ENCODE measurements at regions not wholly inside any gene's neighbourhood (a gene's known extent, or its start where the extent isn't known, plus 50 kb on each side); places are given as distances from the start of the nearest gene placed in this dataset.

DNA sequence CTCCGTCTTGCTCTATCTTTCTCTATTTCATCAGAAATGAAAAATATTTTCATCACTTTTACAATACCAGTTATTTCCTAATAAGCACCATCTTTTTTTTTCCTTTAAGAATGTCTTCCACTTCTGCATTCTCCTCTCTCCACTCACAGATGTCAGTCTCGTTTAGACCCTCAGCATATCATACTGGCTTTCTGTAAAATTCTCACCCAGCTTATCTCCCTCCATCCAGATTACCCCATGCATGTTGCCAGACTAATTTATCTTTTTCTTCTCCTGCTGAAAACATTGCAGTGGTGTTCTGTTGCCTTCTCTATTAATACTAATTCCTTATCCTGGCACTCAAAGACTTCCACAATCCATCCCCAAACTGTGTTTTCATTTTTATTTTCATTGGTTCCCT is 513.8 kb upstream of the KLF12 start:
- DNase-seq (no peak), ATAC-seq (no peak)
- Histone ChIP-seq H3K4me3 (ENCODE audit: low read length) (no peak overlapping the region), H3K4me1 (ENCODE audit: control insufficient read depth, insufficient read depth, low read length) (no peaks in the 10 kb centered on the region), H3K9me3 (ENCODE audit: control insufficient read depth, low read length) (no peaks in the 10 kb centered on the region), H3K27ac (ENCODE audit: low read length) (no peak overlapping the region), H3K27me3 (ENCODE audit: control insufficient read depth, insufficient read depth) (no peaks in the 10 kb centered on the region)
- intact Hi-C loops (cut with DNase I) = no loop called here
- WGBS = 47% methylated on average over 2 of the region's 2 CpGs

DNA sequence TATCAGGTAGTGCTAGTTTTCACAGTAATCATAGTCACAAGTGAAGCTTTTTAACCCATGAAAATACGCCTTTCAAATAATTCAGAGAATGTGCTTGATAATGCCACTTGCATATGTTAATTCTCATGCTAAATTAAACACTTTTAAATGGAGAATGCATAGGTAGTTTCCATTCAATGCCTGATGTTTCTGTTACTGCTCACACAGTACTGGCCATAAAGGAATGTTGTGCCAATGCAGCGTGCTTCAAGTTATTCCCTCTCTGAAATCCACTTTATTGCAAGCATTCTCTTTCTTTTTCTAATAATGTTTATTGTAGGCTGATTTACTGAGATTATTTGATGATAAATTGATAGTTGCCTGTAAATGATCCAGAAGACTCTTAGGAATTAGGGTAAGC is 513.0 kb upstream of the KLF12 start:
- Histone ChIP-seq H3K4me3 (ENCODE audit: low read length) (no peak overlapping the region), H3K27ac (ENCODE audit: low read length) (no peak overlapping the region), H3K27me3 (ENCODE audit: control insufficient read depth, insufficient read depth) (no peaks in the 10 kb centered on the region), H3K4me1 (ENCODE audit: control insufficient read depth, insufficient read depth, low read length) (no peaks in the 10 kb centered on the region), H3K9me3 (ENCODE audit: control insufficient read depth, low read length) (no peaks in the 10 kb centered on the region)
- DNase-seq (no peak), ATAC-seq (no peak)
- 98% methylated on average over 2 of the region's 2 CpGs for WGBS
- intact Hi-C loops (cut with DNase I) = no loop called here

DNA sequence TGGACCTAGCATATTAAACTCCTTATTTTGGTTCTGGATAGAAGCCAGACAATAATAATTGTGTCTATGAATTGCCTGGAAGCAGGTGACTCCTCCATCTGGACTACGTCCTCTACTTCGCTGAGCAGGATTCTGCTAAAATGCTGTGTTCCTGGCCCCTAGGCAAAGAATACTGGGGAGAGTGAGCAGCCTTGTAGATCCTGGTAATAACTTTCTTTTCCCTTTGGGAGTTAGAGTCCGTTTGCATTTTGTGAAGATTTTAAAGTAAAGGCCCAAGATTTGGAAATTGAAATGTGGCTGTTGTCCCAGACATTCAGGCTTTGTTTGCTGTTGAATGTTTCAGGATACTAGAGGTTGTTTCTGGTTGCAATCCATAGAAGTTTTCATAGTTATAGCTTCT is 511.9 kb upstream of the KLF12 start:
- WGBS = 64% methylated on average over 3 of the region's 3 CpGs
- no peaks in the 10 kb centered on the region for H3K9me3 ChIP-seq (ENCODE audit: control insufficient read depth, low read length)
- H3K27ac ChIP-seq (ENCODE audit: low read length) = no peak overlapping the region
- intact Hi-C loops (cut with DNase I) = no loop called here
- no peaks in the 10 kb centered on the region for H3K27me3 ChIP-seq (ENCODE audit: control insufficient read depth, insufficient read depth)
- DNase-seq (no peak), ATAC-seq (no peak)
- H3K4me3 ChIP-seq (ENCODE audit: low read length) = no peak overlapping the region
- H3K4me1 ChIP-seq (ENCODE audit: control insufficient read depth, insufficient read depth, low read length) = no peaks in the 10 kb centered on the region

DNA sequence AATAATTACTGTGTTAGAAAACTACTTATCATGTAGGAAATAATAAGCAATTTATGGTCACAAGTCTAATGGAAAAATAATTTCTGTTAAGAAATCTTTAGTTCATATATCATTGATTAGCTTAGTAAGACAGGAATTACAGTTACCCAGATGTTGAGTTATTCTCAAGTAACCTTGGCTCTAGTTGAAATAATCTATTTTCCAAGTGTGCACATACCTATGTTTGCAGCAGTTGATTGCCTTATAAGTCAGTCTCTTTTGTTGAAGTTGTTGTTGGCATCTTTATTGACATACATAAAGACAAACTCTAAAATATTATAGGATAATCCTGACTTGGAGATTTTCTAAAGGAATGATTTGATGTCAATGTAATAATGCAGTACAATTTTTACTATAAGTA is 511.4 kb upstream of the KLF12 start:
- DNase-seq = no peak
- Histone ChIP-seq H3K27me3 (ENCODE audit: control insufficient read depth, insufficient read depth) (no peaks in the 10 kb centered on the region), H3K9me3 (ENCODE audit: control insufficient read depth, low read length) (no peaks in the 10 kb centered on the region), H3K4me1 (ENCODE audit: control insufficient read depth, insufficient read depth, low read length) (no peaks in the 10 kb centered on the region), H3K4me3 (ENCODE audit: low read length) (no peak overlapping the region), H3K27ac (ENCODE audit: low read length) (no peak overlapping the region)
- intact Hi-C loops (cut with DNase I) = no loop called here
- ATAC-seq = no peak

DNA sequence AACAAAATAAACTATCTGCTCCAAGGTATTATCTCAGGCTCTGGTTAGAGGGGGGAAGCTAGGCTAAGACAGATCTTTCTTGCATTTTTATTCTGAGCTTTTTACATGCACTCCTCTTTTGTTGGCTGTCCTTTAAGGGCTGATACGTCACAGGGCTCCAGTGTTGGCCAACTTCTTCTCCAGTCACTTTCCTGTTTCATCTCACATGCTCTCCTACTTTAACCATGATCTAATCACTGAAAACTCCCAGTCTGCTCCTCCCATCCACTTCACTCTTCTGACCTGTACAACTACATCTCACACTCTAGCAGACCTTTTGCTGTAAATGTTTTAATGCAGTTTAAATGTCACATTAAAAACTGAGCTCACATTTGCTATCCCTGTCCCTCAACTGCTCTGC is 510.0 kb upstream of the KLF12 start:
- H3K4me3 ChIP-seq (ENCODE audit: low read length) = no peak overlapping the region
- 23% methylated on average over 1 of the region's 1 CpG for WGBS
- intact Hi-C loops (cut with DNase I) = no loop called here
- no peaks in the 10 kb centered on the region for H3K4me1 ChIP-seq (ENCODE audit: control insufficient read depth, insufficient read depth, low read length)
- no peaks in the 10 kb centered on the region for H3K9me3 ChIP-seq (ENCODE audit: control insufficient read depth, low read length)
- H3K27ac ChIP-seq (ENCODE audit: low read length) = no peak overlapping the region
- no peaks in the 10 kb centered on the region for H3K27me3 ChIP-seq (ENCODE audit: control insufficient read depth, insufficient read depth)
- DNase-seq = peak in 1 of 3 donors; percentile 16
- peak; percentile 62 to 74 for ATAC-seq

DNA sequence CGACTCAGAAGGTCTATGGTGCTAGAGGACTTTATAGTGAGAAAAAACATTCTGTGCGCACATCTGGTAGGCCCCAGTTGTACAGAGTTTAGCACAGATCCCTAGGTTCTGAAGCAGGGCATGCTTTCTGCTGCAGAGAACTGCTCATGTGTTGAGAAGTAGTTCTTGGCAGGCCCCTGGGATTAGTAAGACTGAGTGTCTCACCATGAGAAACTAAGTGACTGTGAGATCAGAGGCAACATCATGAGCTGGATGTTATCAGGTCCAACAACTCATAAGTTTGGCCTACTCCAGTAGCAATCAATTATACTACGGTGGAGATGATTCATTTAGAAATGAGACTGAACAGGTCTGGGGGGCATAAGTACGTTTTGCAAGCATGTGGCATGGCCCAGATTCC is 507.4 kb upstream of the KLF12 start:
- WGBS = 87% methylated on average over 4 of the region's 4 CpGs
- Histone ChIP-seq H3K27me3 (ENCODE audit: control insufficient read depth, insufficient read depth) (no peaks in the 10 kb centered on the region), H3K4me3 (ENCODE audit: low read length) (no peak overlapping the region), H3K4me1 (ENCODE audit: control insufficient read depth, insufficient read depth, low read length) (no peaks in the 10 kb centered on the region), H3K27ac (ENCODE audit: low read length) (no peak overlapping the region), H3K9me3 (ENCODE audit: control insufficient read depth, low read length) (no peaks in the 10 kb centered on the region)
- ATAC-seq (no peak), DNase-seq (no peak)
- intact Hi-C loops (cut with DNase I) = no loop called here

DNA sequence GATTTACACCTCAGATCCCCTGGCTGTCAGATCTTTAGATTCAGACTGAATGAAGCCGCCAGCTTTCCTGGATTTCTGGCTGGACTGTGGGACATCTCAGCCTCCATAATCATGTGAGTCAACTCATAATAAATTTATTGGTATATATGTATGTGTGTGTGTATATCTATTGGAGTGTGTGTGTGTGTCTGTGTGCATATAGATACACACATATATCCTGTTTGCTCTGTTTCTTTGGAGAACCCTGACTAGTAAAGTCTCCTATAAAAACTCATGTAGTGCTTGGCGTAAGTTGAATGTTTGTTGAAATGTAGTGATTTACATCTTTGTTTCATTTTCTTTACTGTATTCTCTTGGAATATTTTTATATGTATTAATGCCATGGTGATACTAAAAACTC is 499.5 kb upstream of the KLF12 start:
- Histone ChIP-seq H3K27ac (ENCODE audit: low read length) (no peak overlapping the region), H3K4me1 (ENCODE audit: control insufficient read depth, insufficient read depth, low read length) (no peaks in the 10 kb centered on the region)

DNA sequence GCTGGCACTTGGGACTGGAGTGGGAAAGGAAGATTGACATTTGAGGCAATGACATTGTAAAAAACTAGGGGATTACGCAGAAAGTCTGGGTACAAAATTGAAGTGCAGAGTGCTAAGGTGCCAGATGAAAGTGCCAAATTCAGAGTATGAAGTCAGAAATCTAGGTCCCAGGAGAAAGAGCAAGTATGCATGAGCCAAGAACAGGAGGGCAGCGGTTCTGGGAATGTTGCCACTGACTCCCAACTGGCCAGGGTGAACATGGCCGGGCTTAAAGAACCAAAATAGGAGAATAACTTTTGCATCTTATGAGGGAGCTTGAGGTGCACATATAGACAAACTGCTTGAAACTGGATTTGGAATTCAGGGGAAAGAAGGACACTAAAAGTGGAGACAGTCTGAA is 495.8 kb upstream of the KLF12 start:
- 43% methylated on average over 3 of the region's 3 CpGs for WGBS
- H3K4me1 ChIP-seq (ENCODE audit: control insufficient read depth, insufficient read depth, low read length) = no peaks in the 10 kb centered on the region
- DNase-seq = peak in 2 of 3 donors; percentile 16 to 36
- no peak overlapping the region for H3K27ac ChIP-seq (ENCODE audit: low read length)
- intact Hi-C loops (cut with DNase I) = no loop called here
- peak in 1 of 2 donors; percentile 36 for ATAC-seq
- H3K4me3 ChIP-seq (ENCODE audit: low read length) = no peak overlapping the region
- no peaks in the 10 kb centered on the region for H3K27me3 ChIP-seq (ENCODE audit: control insufficient read depth, insufficient read depth)
- no peaks in the 10 kb centered on the region for H3K9me3 ChIP-seq (ENCODE audit: control insufficient read depth, low read length)

More for the DNA sequence above, 499.5 kb upstream of the KLF12 start:
- DNase-seq (no peak), ATAC-seq (no peak)
- Histone ChIP-seq H3K9me3 (ENCODE audit: control insufficient read depth, low read length) (no peaks in the 10 kb centered on the region), H3K4me3 (ENCODE audit: low read length) (no peak overlapping the region), H3K27me3 (ENCODE audit: control insufficient read depth, insufficient read depth) (no peaks in the 10 kb centered on the region)
- intact Hi-C loops (cut with DNase I) = no loop called here
- WGBS = 96% methylated on average over 2 of the region's 2 CpGs

DNA sequence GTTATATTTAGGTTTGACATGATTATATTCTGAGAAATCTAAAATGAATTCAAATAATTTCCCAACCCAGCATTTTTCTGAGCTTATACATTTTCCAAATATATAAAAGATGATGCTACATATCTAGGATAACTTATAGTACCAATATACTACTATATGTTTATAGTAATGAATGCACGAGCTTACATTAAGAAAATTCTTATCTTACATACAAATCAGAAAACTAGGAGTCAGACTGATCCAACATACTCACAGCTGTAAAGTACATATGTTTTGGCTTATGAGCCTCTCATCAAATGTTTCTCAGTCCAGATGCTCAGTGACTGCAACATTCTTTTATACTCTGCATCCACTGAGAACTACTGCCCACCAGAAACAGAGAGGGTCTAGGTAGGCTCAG is 491.3 kb upstream of the KLF12 start:
- 91% methylated on average over 1 of the region's 1 CpG for WGBS
- H3K9me3 ChIP-seq (ENCODE audit: control insufficient read depth, low read length) = no peaks in the 10 kb centered on the region
- H3K4me1 ChIP-seq (ENCODE audit: control insufficient read depth, insufficient read depth, low read length) = no peaks in the 10 kb centered on the region
- H3K27me3 ChIP-seq (ENCODE audit: control insufficient read depth, insufficient read depth) = no peaks in the 10 kb centered on the region
- ATAC-seq (no peak), DNase-seq (no peak)
- H3K4me3 ChIP-seq (ENCODE audit: low read length) = no peak overlapping the region
- no peak overlapping the region for H3K27ac ChIP-seq (ENCODE audit: low read length)
- intact Hi-C loops (cut with DNase I) = no loop called here

DNA sequence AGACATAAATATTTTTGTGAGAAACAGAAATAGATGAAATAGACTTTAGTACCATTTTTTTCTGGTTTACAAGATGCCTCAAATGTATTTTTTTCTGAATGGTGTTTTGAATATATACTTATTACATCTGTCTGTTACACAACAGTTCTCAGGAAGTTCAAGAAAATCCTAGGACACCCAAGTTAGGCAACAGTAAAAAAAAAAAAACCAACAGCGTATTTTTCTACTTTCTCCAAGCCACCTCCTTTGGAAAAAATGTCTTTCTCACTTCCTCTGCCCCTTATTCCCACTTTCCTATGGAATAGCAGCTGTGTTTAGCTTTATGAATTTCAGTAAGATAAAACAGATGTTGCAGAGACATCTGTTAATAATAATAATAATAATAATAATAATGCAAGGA is 489.6 kb upstream of the KLF12 start:
- Histone ChIP-seq H3K4me3 (ENCODE audit: low read length) (no peak overlapping the region), H3K4me1 (ENCODE audit: control insufficient read depth, insufficient read depth, low read length) (no peaks in the 10 kb centered on the region), H3K9me3 (ENCODE audit: control insufficient read depth, low read length) (no peaks in the 10 kb centered on the region), H3K27me3 (ENCODE audit: control insufficient read depth, insufficient read depth) (no peaks in the 10 kb centered on the region), H3K27ac (ENCODE audit: low read length) (no peak overlapping the region)
- intact Hi-C loops (cut with DNase I) = no loop called here
- DNase-seq = no peak
- 65% methylated on average over 1 of the region's 1 CpG for WGBS
- no peak for ATAC-seq

DNA sequence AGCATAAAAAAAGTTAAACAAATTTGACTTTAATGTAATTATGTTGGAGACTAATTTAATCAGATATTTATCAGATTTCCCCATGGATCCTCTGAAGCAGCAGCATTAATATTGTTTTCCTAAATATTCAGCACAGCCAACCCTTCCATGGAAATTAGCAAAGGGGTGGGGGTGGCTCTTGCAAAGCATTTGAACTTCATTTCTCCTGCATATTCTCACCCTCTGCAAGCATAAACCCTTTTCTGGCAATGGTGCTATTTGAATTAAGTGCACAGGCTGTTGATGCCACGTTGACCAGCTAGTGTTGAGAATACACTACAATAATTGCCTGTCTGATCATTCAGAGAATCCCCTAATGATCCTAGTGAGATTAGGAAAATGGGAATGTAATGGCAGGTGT is 488.1 kb upstream of the KLF12 start:
- WGBS = 68% methylated on average over 1 of the region's 1 CpG
- intact Hi-C loops (cut with DNase I) = no loop called here
- H3K9me3 ChIP-seq (ENCODE audit: control insufficient read depth, low read length) = no peaks in the 10 kb centered on the region

DNA sequence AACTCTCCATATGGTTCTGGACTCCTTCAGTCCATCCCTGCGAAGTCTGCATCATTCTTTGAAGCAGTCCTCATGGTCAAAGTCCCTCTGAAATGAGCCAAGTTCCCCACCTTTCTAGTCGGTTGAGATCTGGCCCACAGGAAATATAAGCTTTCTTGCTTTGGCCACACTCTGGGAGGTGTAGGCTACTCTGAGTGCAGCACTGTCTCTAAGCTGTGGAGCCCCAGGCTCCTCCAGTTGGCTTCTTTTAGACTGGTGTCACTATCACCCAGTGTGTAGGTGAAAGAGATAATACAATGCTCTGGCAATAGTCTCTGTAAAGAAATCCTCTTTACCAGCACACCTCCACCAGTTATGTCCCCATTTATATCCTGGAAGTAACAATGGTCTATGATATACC is 486.5 kb upstream of the KLF12 start:
- H3K4me3 ChIP-seq (ENCODE audit: low read length) = no peak overlapping the region
- intact Hi-C loops (cut with DNase I) = no loop called here
- no peaks in the 10 kb centered on the region for H3K9me3 ChIP-seq (ENCODE audit: control insufficient read depth, low read length)
- H3K4me1 ChIP-seq (ENCODE audit: control insufficient read depth, insufficient read depth, low read length) = no peaks in the 10 kb centered on the region
- ATAC-seq (no peak), DNase-seq (no peak)
- no peak overlapping the region for H3K27ac ChIP-seq (ENCODE audit: low read length)
- H3K27me3 ChIP-seq (ENCODE audit: control insufficient read depth, insufficient read depth) = no peaks in the 10 kb centered on the region
- 67% methylated on average over 2 of the region's 2 CpGs for WGBS

More for the DNA sequence above, 488.1 kb upstream of the KLF12 start:
- H3K27ac ChIP-seq (ENCODE audit: low read length) = no peak overlapping the region
- no peak overlapping the region for H3K4me3 ChIP-seq (ENCODE audit: low read length)
- no peaks in the 10 kb centered on the region for H3K27me3 ChIP-seq (ENCODE audit: control insufficient read depth, insufficient read depth)
- DNase-seq (no peak), ATAC-seq (no peak)
- H3K4me1 ChIP-seq (ENCODE audit: control insufficient read depth, insufficient read depth, low read length) = no peaks in the 10 kb centered on the region

Measured in right cardiac atrium (tissue), 5 donors.